ENCODE measurements at regions not wholly inside any gene's neighbourhood (a gene's known extent, or its start where the extent isn't known, plus 50 kb on each side); places are given as distances from the start of the nearest gene placed in this dataset.

GRCh38 chr2:18083806-18084205 is 205.3 kb downstream of the KCNS3 start:
- 62 to 64% methylated on average over 3 of the region's 3 CpGs for WGBS, 2 donors
- TF ChIP-seq POLR2A (IDR thresholded peaks at IDR 0.05): no peak
- TF ChIP-seq CTCF (IDR thresholded peaks at IDR 0.05): no peak
- intact Hi-C loops (cut with DNase I; ENCODE audit: low total_unique reads): no loop called here

GRCh38 chr2:18078216-18078615 is 199.7 kb downstream of the KCNS3 start:
- no peak for DNase-seq (ENCODE audit: low spot score in 2 of 2)
- intact Hi-C loops (cut with DNase I; ENCODE audit: low total_unique reads): no loop called here
- WGBS, 2 donors: 92% methylated on average over 2 of the region's 2 CpGs
- TF ChIP-seq POLR2A (IDR thresholded peaks at IDR 0.05) (no peak), CTCF (IDR thresholded peaks at IDR 0.05) (no peak)
- H3K4me3 ChIP-seq (ENCODE audit: low read depth, poor library complexity, severe bottlenecking): no peak overlapping the region

More at GRCh38 chr2:18083806-18084205, 205.3 kb downstream of the KCNS3 start:
- DNase-seq (ENCODE audit: low spot score in 2 of 2): no peak
- no peak overlapping the region for H3K4me3 ChIP-seq (ENCODE audit: low read depth, poor library complexity, severe bottlenecking)

GRCh38 chr2:18077704-18078103 is 199.2 kb downstream of the KCNS3 start:
- TF ChIP-seq POLR2A (IDR thresholded peaks at IDR 0.05) (no peak), CTCF (IDR thresholded peaks at IDR 0.05) (no peak)
- DNase-seq (ENCODE audit: low spot score in 2 of 2): no peak
- H3K4me3 ChIP-seq (ENCODE audit: low read depth, poor library complexity, severe bottlenecking): no peak overlapping the region
- intact Hi-C loops (cut with DNase I; ENCODE audit: low total_unique reads): no loop called here
- WGBS, 2 donors: 68 to 81% methylated on average over 1 of the region's 1 CpG

GRCh38 chr2:18077231-18077630 is 198.8 kb downstream of the KCNS3 start:
- TF ChIP-seq POLR2A (IDR thresholded peaks at IDR 0.05): no peak
- no peak for TF ChIP-seq CTCF (IDR thresholded peaks at IDR 0.05)
- DNase-seq (ENCODE audit: low spot score in 2 of 2): no peak
- intact Hi-C loops (cut with DNase I; ENCODE audit: low total_unique reads): no loop called here
- WGBS, 2 donors: 87 to 93% methylated on average over 1 of the region's 1 CpG
- no peak overlapping the region for H3K4me3 ChIP-seq (ENCODE audit: low read depth, poor library complexity, severe bottlenecking)

GRCh38 chr2:18074476-18074875 is 196.0 kb downstream of the KCNS3 start:
- WGBS, 2 donors: 90% methylated on average over 5 of the region's 5 CpGs
- no peak for DNase-seq (ENCODE audit: low spot score in 2 of 2)
- TF ChIP-seq POLR2A (IDR thresholded peaks at IDR 0.05) (no peak), CTCF (IDR thresholded peaks at IDR 0.05) (no peak)
- no peak overlapping the region for H3K4me3 ChIP-seq (ENCODE audit: low read depth, poor library complexity, severe bottlenecking)
- intact Hi-C loops (cut with DNase I; ENCODE audit: low total_unique reads): no loop called here

GRCh38 chr2:18073601-18074000 is 195.1 kb downstream of the KCNS3 start:
- WGBS, 2 donors: 72 to 91% methylated on average over 2 of the region's 2 CpGs
- TF ChIP-seq POLR2A (IDR thresholded peaks at IDR 0.05): no peak
- no peak for TF ChIP-seq CTCF (IDR thresholded peaks at IDR 0.05)
- intact Hi-C loops (cut with DNase I; ENCODE audit: low total_unique reads): no loop called here

More at GRCh38 chr2:18073601-18074000, 195.1 kb downstream of the KCNS3 start:
- no peak overlapping the region for H3K4me3 ChIP-seq (ENCODE audit: low read depth, poor library complexity, severe bottlenecking)
- no peak for DNase-seq (ENCODE audit: low spot score in 2 of 2)
